Fibroblast of villous mesenchyme (primary cell): ENCODE measurements at regions not wholly inside any gene's neighbourhood (a gene's known extent, or its start where the extent isn't known, plus 50 kb on each side); places are given as distances from the start of the nearest gene placed in this dataset.

Source experiments
- DNase-seq: peaks from one replicate; pipeline ENCODE4 v3.0.0-alpha.2; 2010; ENCODE audit warnings: low read depth
- H3K4me3 ChIP-seq: 2 replicates; pipeline ENCODE4 v1.5.1; 2011; ENCODE audit warnings: low read depth, mild to moderate bottlenecking, low read length
- CTCF ChIP-seq: IDR thresholded peaks from 2 replicates; pipeline ENCODE4 v1.5.1; 2012; ENCODE audit warnings: low read depth, mild to moderate bottlenecking, low read length; ENCODE audit not compliant: insufficient read depth

- DNase-seq = no peak
- no peak overlapping the region for H3K4me3 ChIP-seq
- no peak for TF ChIP-seq CTCF
Measured at GRCh38 chr1:30332116-30333094, 391.0 kb downstream of the MATN1 start.

DNA sequence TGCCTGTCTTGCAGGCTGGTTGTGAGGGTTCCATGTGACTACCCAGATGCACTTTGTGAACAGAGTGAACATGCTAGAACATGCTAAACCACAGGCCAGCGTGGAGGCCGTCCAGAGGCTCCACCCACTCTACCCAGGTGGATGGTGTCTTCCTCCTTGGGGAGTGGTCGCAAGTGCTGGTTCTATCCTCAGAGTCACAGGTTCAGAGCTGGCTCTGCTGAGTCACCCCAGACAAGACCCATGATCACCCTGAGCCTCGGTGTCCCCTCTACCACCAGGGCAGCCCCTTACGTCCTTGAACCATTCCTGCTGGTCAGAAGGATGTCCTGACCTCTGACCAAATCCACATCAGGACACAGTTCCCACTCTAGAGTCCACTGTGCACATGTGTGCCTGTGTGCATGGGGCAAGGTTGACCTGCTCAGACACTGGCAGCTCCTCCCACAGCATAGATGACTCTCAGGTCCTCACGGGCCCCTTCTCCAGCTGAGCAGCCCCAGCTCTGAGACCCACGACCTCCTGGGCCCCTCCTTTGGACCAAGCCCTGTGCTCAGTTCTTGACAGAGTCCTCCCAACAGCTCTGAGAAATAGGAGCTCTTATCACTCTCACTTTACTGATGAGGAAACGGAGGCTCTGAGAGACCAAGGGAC is 391.8 kb downstream of the MATN1 start:
- no peak for DNase-seq
- TF ChIP-seq CTCF = no peak
- no peak overlapping the region for H3K4me3 ChIP-seq

DNA sequence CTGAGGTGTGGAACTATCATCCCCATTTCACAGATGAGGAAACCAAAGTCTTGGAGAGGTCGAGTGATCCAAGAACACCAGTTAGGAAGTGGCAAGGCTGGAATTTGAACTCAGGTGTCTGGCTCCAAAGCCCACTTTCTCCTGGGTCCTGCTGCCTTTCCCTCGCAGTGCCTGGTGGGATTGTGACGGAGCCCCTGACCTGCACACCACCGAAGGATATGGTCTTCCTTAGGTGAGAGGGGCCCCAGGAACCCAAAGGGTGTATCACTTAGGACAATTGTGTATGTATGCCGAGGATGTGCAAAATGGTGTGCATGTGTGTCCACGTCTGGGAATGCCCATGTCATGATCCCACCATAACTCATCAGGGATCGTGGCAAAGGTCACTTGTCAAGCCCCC is 392.7 kb downstream of the MATN1 start:
- no peak for TF ChIP-seq CTCF
- DNase-seq = no peak
- H3K4me3 ChIP-seq = no peak overlapping the region

DNA sequence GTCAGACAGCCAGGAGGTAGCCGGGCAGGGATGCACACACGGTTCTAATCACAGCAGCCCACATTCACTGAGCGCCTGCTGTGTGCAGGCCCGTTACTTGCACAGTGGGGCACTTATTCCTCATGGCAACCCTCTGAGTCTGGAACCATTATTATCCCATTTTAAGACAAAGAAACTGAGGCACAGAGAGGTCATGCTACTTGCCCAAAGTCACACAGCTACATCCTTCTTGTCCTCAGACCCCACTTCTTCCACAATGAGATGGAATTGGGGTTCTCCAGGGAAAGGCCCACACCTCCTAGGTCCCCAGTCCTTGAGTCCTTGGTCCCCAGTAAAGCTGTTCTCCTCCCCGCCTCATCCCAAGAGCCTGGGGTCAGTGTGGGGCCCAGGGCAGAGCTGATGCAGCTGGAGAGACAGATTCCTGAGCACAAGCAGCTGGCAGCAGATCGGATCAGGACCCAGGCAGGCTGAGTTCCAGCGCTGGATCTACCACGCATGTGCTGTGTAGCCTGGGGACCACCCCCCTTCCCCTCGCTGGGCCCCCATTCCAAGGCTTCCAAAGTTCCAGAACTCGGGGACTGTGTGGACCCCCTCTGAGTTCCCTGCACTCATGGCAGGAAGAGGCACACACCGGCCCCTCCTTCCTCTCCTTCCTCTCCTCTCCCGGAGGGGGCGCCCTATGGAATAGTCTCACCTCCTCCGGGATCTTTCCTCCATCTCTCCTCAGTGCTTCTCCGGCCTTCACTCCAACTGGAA is 393.4 kb downstream of the MATN1 start:
- H3K4me3 ChIP-seq = no peak overlapping the region
- DNase-seq = no peak
- no peak for TF ChIP-seq CTCF

- no peak overlapping the region for H3K4me3 ChIP-seq
- DNase-seq = no peak
- TF ChIP-seq CTCF = no peak
Measured at GRCh38 chr1:30329263-30329753, 394.1 kb downstream of the MATN1 start.

- H3K4me3 ChIP-seq = no peak overlapping the region
- no peak for TF ChIP-seq CTCF
- DNase-seq = no peak
Measured at GRCh38 chr1:30328401-30329262, 394.8 kb downstream of the MATN1 start.
